OCI-LY1 (cell line): ENCODE measurements at regions not wholly inside any gene's neighbourhood (a gene's known extent, or its start where the extent isn't known, plus 50 kb on each side); places are given as distances from the start of the nearest gene placed in this dataset.

Experiments
- H2AFZ ChIP-seq: fragments of 200-600 bp; sonication (generic), shearing (Covaris generic); 2 replicates; pipeline ENCODE4 v1.6.0; 2014; ENCODE audit warnings: antibody characterized with exemption, mild to moderate bottlenecking, low read length
- H3F3A ChIP-seq: fragments of 200-600 bp; sonication (generic), shearing (Covaris generic); 2 replicates; pipeline ENCODE4 v1.6.0; 2014; ENCODE audit warnings: mild to moderate bottlenecking, antibody characterized with exemption, low read length, moderate library complexity; ENCODE audit not compliant: insufficient read depth
- H3K27ac ChIP-seq: fragments of 200-600 bp; sonication (generic); 2 replicates; pipeline ENCODE4 v1.5.1; 2014; ENCODE audit warnings: low read length, mixed run types, mild to moderate bottlenecking, low read depth; ENCODE audit not compliant: poor library complexity, severe bottlenecking
- H3K27me3 ChIP-seq: fragments of 200-600 bp; sonication (generic); 2 replicates; pipeline ENCODE4 v1.6.0; 2014; ENCODE audit warnings: antibody characterized with exemption, mild to moderate bottlenecking, low read length, moderate library complexity; ENCODE audit not compliant: insufficient read depth
- H3K36me3 ChIP-seq: fragments of 200-600 bp; sonication (generic); 2 replicates; pipeline ENCODE4 v1.6.1; 2014; ENCODE audit warnings: mild to moderate bottlenecking, antibody characterized with exemption, low read length, moderate library complexity, mixed read lengths; ENCODE audit not compliant: insufficient read depth
- H3K4me1 ChIP-seq: fragments of 200-600 bp; sonication (generic); 2 replicates; pipeline ENCODE4 v1.5.1; 2014; ENCODE audit warnings: mild to moderate bottlenecking, low read length, moderate library complexity; ENCODE audit not compliant: insufficient read depth, severe bottlenecking
- H3K4me2 ChIP-seq: fragments of 200-600 bp; sonication (generic), shearing (Covaris generic); 2 replicates; pipeline ENCODE4 v1.6.1; 2014; ENCODE audit warnings: low read length
- H3K4me3 ChIP-seq: fragments of 200-600 bp; sonication (generic); 2 replicates; pipeline ENCODE4 v1.5.1; 2014; ENCODE audit warnings: low read length, low read depth, mild to moderate bottlenecking, mixed read lengths; ENCODE audit not compliant: poor library complexity, severe bottlenecking
- H3K79me2 ChIP-seq: fragments of 200-600 bp; shearing (Covaris generic); 2 replicates; pipeline ENCODE4 v1.6.1; 2016; ENCODE audit warnings: mixed run types, low read length, mixed read lengths; ENCODE audit not compliant: insufficient read depth
- H3K9ac ChIP-seq: fragments of 200-600 bp; sonication (generic), shearing (Covaris generic); 2 replicates; pipeline ENCODE4 v1.6.1; 2014; ENCODE audit warnings: mild to moderate bottlenecking, low read length, mixed read lengths
- H3K9me2 ChIP-seq: fragments of 200-600 bp; sonication (generic), shearing (Covaris generic); 2 replicates; pipeline ENCODE4 v1.6.1; 2014; ENCODE audit warnings: low read depth, mild to moderate bottlenecking, low read length, mixed read lengths
- H3K9me3 ChIP-seq: fragments of 200-600 bp; shearing (Covaris generic); 2 replicates; pipeline ENCODE4 v1.6.1; 2014; ENCODE audit warnings: low read length, mixed read lengths
- H4K20me1 ChIP-seq: fragments of 200-600 bp; sonication (generic), shearing (Covaris generic); 2 replicates; pipeline ENCODE4 v1.6.0; 2016; ENCODE audit warnings: mild to moderate bottlenecking, low read length; ENCODE audit not compliant: insufficient read depth
- CTCF ChIP-seq: fragments of 200-600 bp; sonication (generic), shearing (Covaris generic); IDR thresholded peaks from 2 replicates; pipeline ENCODE4 v1.5.1; 2017; ENCODE audit warnings: mild to moderate bottlenecking, antibody characterized with exemption, low read length, moderate library complexity, mixed read lengths
- EZH2 ChIP-seq: fragments of 200-600 bp; sonication (generic), shearing (Covaris generic); IDR thresholded peaks from 2 replicates; pipeline ENCODE4 v1.8.0; 2017; ENCODE audit warnings: borderline replicate concordance, mixed run types, mild to moderate bottlenecking, antibody characterized with exemption, low read length, moderate library complexity, mixed read lengths

- Histone ChIP-seq H2AFZ (no peak overlapping the region), H3K27me3 (no peaks in the 10 kb centered on the region), H3K9me2 (no peaks in the 10 kb centered on the region), H3K9ac (no peak overlapping the region), H3K4me3 (no peak overlapping the region), H3K36me3 (no peaks in the 10 kb centered on the region), H3K4me2 (no peak overlapping the region), H3K79me2 (no peaks in the 10 kb centered on the region), H3F3A (no peaks in the 10 kb centered on the region), H3K27ac (no peak overlapping the region), H3K9me3 (no peaks in the 10 kb centered on the region), H4K20me1 (no peaks in the 10 kb centered on the region), H3K4me1 (no peaks in the 10 kb centered on the region)
- TF ChIP-seq EZH2 (no peak), CTCF (no peak)
These were observed 218.3 kb upstream of the HAND2 start for GRCh38 chr4:173748353-173748752.

- H4K20me1 ChIP-seq = no peaks in the 10 kb centered on the region
These were observed 217.7 kb upstream of the HAND2 start for GRCh38 chr4:173747537-173748257.

GRCh38 chr4:173746424-173746823 lies 216.4 kb upstream of the HAND2 start:
- no peaks in the 10 kb centered on the region for H3K9me3 ChIP-seq
- H4K20me1 ChIP-seq = no peaks in the 10 kb centered on the region
- H3K79me2 ChIP-seq = no peaks in the 10 kb centered on the region
- H3F3A ChIP-seq = no peaks in the 10 kb centered on the region
- no peak overlapping the region for H3K4me3 ChIP-seq
- no peak overlapping the region for H2AFZ ChIP-seq
- no peak overlapping the region for H3K9ac ChIP-seq
- H3K4me1 ChIP-seq = no peaks in the 10 kb centered on the region
- H3K4me2 ChIP-seq = no peak overlapping the region
- no peaks in the 10 kb centered on the region for H3K27me3 ChIP-seq
- no peaks in the 10 kb centered on the region for H3K36me3 ChIP-seq
- no peak overlapping the region for H3K27ac ChIP-seq
- no peaks in the 10 kb centered on the region for H3K9me2 ChIP-seq
- TF ChIP-seq EZH2 (no peak), CTCF (no peak)

More at GRCh38 chr4:173747537-173748257, 217.7 kb upstream of the HAND2 start:
- Histone ChIP-seq H2AFZ (no peak overlapping the region), H3F3A (no peaks in the 10 kb centered on the region), H3K27ac (no peak overlapping the region), H3K4me3 (no peak overlapping the region), H3K9ac (no peak overlapping the region), H3K27me3 (no peaks in the 10 kb centered on the region), H3K9me3 (no peaks in the 10 kb centered on the region), H3K36me3 (no peaks in the 10 kb centered on the region), H3K79me2 (no peaks in the 10 kb centered on the region), H3K9me2 (no peaks in the 10 kb centered on the region), H3K4me2 (no peak overlapping the region), H3K4me1 (no peaks in the 10 kb centered on the region)
- TF ChIP-seq CTCF (no peak), EZH2 (no peak)
